Activated T-cell treated with anti-CD3 and anti-CD28 coated beads, Interleukin-2, amount 50 U/mL, for 72 hours (primary cell): ENCODE measurements at regions not wholly inside any gene's neighbourhood (a gene's known extent, or its start where the extent isn't known, plus 50 kb on each side); places are given as distances from the start of the nearest gene placed in this dataset.
A peak's percentile ranks its signal among the peaks of the same experiment; 100 is the strongest.
"Not testable (repeated sequence)": the region's sequence is repeated elsewhere in the genome, so short reads cannot be mapped to it uniquely, and the experiment has no call there.

Experiments used
- ATAC-seq, 2 donors: fragments of 150-1000 bp; cut with Tn5 transposase; replicated peaks in 1 of 2; 2 replicates each; pipeline ENCODE4 v1.10.0; 2021; ENCODE audit warnings: moderate library complexity in 2 of 2, mild to moderate bottlenecking in 1 of 2
- DNase-seq, 2 donors: peaks; one replicate each; pipeline ENCODE4 v3.0.0; 2021 to 2022; ENCODE audit warnings: mixed read lengths in 1 of 2
- H3K27ac Mint-ChIP-seq: one replicate; pipeline ENCODE4 v1.8.0; 2022; ENCODE audit warnings: mild to moderate bottlenecking, moderate library complexity, mixed read lengths
- H3K27me3 Mint-ChIP-seq: one replicate; pipeline ENCODE4 v1.8.0; 2022; ENCODE audit warnings: low read depth, mixed read lengths
- H3K36me3 Mint-ChIP-seq, 2 donors: one replicate each; pipeline ENCODE4 v1.8.0; 2022; ENCODE audit warnings: mixed read lengths in 2 of 2, mild to moderate bottlenecking in 1 of 2; ENCODE audit not compliant: insufficient read depth in 2 of 2
- H3K4me1 Mint-ChIP-seq: one replicate; pipeline ENCODE4 v1.8.0; 2022; ENCODE audit warnings: low read depth, mixed read lengths
- H3K4me3 Mint-ChIP-seq, 2 donors: one replicate each; pipeline ENCODE4 v1.8.0; 2022; ENCODE audit warnings: mild to moderate bottlenecking in 2 of 2, mixed read lengths in 2 of 2, moderate library complexity in 2 of 2
- H3K9me3 Mint-ChIP-seq, 2 donors: one replicate each; pipeline ENCODE4 v1.8.0; 2022; ENCODE audit warnings: mixed read lengths in 2 of 2

- Mint-ChIP-seq H3K4me1 (peaks cover 21% of the 10 kb centered on the region), H3K27ac (no peak overlapping the region), H3K27me3 (no peaks in the 10 kb centered on the region), H3K4me3 (peak overlapping the region; percentile 15 to 65), H3K9me3 (peaks cover 0 to 1% of the 10 kb centered on the region in 2 donors), H3K36me3 (no peaks in the 10 kb centered on the region)
- no peak for DNase-seq
- no peak for ATAC-seq
Measured at GRCh38 chr4:37754410-37755185, 68.4 kb upstream of the RELL1 start.

- Mint-ChIP-seq H3K36me3 (no peaks in the 10 kb centered on the region), H3K27me3 (no peaks in the 10 kb centered on the region), H3K9me3 (peaks cover 4 to 10% of the 10 kb centered on the region in 2 donors), H3K27ac (no peak overlapping the region), H3K4me3 (no peak overlapping the region), H3K4me1 (peaks cover 19% of the 10 kb centered on the region)
- no peak for DNase-seq
- ATAC-seq = no peak
Measured at GRCh38 chr4:37749398-37749988, 63.3 kb upstream of the RELL1 start.

- no peaks in the 10 kb centered on the region for H3K36me3 Mint-ChIP-seq
Measured at GRCh38 chr4:37748485-37748884, 62.3 kb upstream of the RELL1 start.

GRCh38 chr4:37747772-37748330 lies 61.7 kb upstream of the RELL1 start:
- Mint-ChIP-seq H3K4me3 (no peak overlapping the region), H3K27me3 (no peaks in the 10 kb centered on the region), H3K9me3 (peaks cover 4 to 13% of the 10 kb centered on the region in 2 donors), H3K36me3 (no peaks in the 10 kb centered on the region), H3K27ac (no peak overlapping the region), H3K4me1 (peaks cover 11% of the 10 kb centered on the region)
- no peak for ATAC-seq
- DNase-seq = no peak

More at GRCh38 chr4:37748485-37748884, 62.3 kb upstream of the RELL1 start:
- H3K4me3 Mint-ChIP-seq = no peak overlapping the region
- H3K27me3 Mint-ChIP-seq = no peaks in the 10 kb centered on the region
- H3K9me3 Mint-ChIP-seq = peaks cover 4 to 11% of the 10 kb centered on the region in 2 donors
- DNase-seq (no peak), ATAC-seq (no peak)
- H3K4me1 Mint-ChIP-seq = peaks cover 11% of the 10 kb centered on the region
- no peak overlapping the region for H3K27ac Mint-ChIP-seq

- not testable (repeated sequence) for H3K27ac Mint-ChIP-seq, H3K36me3 Mint-ChIP-seq, H3K4me3 Mint-ChIP-seq, ATAC-seq, DNase-seq, H3K27me3 Mint-ChIP-seq
- Mint-ChIP-seq H3K4me1 (peaks cover 11% of the 10 kb centered on the region), H3K9me3 (peaks cover 4 to 13% of the 10 kb centered on the region in 2 donors)
Measured at GRCh38 chr4:37746852-37747251, 60.7 kb upstream of the RELL1 start.

GRCh38 chr4:37745946-37746345 lies 59.8 kb upstream of the RELL1 start:
- Mint-ChIP-seq H3K9me3 (peaks cover 4 to 13% of the 10 kb centered on the region in 2 donors), H3K27ac (no peak overlapping the region), H3K4me1 (peaks cover 11% of the 10 kb centered on the region), H3K4me3 (no peak overlapping the region), H3K27me3 (no peaks in the 10 kb centered on the region), H3K36me3 (no peaks in the 10 kb centered on the region)
- DNase-seq = no peak
- no peak for ATAC-seq

DNA sequence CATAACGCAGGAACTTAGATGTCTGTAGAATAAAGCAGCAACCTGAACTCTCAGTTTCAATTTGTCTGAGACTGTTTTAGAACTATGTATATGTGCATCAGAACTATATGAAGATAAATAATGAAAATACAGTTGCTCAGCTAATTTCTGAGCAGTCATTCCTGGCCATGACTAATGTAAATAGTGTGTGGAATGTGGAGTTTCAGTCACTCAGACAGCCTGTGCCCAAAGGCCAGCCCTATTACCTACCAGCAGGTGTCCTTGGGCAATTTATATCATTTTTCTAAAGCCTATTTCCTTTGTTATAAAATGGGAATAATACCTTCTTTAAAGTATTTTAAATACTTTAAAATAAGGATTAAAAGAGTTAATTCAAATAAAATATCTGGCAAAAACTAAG lies 56.0 kb upstream of the RELL1 start:
- Mint-ChIP-seq H3K27me3 (no peaks in the 10 kb centered on the region), H3K9me3 (peaks cover 0 to 12% of the 10 kb centered on the region in 2 donors), H3K36me3 (no peaks in the 10 kb centered on the region), H3K4me1 (no peaks in the 10 kb centered on the region), H3K27ac (no peak overlapping the region), H3K4me3 (no peak overlapping the region)
- no peak for ATAC-seq
- no peak for DNase-seq

DNA sequence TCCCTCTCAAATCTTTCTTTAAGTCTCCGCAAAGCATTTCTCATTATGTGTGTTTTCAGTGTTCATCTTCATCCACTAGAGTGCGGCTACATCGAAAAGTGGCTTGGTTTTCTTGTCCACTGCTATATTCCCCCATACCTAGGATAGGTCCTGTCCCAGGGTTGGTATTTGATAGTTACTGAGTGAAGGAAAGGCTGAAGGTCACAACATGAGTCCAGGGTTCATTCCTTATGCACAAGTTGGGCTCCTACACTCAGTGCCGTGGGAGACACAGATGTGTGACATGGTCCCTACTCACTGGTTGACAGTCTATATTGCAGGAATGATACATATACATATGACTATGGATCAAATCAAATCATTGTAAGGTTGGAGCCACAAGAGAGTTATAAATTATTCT lies 55.4 kb upstream of the RELL1 start:
- DNase-seq (no peak), ATAC-seq (no peak)
- Mint-ChIP-seq H3K27me3 (no peaks in the 10 kb centered on the region), H3K27ac (no peak overlapping the region), H3K4me1 (no peaks in the 10 kb centered on the region), H3K36me3 (no peaks in the 10 kb centered on the region), H3K9me3 (peaks cover 0 to 8% of the 10 kb centered on the region in 2 donors), H3K4me3 (no peak overlapping the region)

DNA sequence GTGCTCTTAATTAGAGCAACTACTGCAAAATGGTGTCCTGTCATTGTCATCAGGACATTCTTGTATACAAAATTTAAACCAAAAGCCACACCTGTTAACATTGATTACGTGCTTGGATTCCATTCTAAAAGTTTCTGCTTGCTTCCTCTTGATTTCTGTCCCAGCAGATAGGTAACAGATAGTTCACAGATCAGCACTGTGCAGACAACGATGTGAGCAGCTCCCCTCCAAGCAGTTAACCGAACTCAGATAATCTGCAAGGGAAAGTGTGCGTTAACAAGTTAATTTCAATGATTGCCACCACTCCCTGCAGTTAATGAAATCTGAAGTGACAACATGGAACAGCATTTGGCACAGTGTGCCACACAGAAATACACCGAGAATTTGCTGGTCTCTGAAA lies 54.4 kb upstream of the RELL1 start:
- Mint-ChIP-seq H3K4me3 (no peak overlapping the region), H3K27me3 (no peaks in the 10 kb centered on the region), H3K4me1 (no peaks in the 10 kb centered on the region), H3K36me3 (no peaks in the 10 kb centered on the region), H3K9me3 (peaks cover 0 to 4% of the 10 kb centered on the region in 2 donors), H3K27ac (no peak overlapping the region)
- DNase-seq (no peak), ATAC-seq (no peak)

- Mint-ChIP-seq H3K4me1 (peaks cover 5% of the 10 kb centered on the region), H3K36me3 (no peaks in the 10 kb centered on the region), H3K4me3 (no peak overlapping the region), H3K27ac (no peak overlapping the region), H3K9me3 (no peaks in the 10 kb centered on the region), H3K27me3 (no peaks in the 10 kb centered on the region)
- ATAC-seq = no peak
- no peak for DNase-seq
Measured at GRCh38 chr4:37737466-37737865, 51.3 kb upstream of the RELL1 start.
